ENCODE measurements at regions not wholly inside any gene's neighbourhood (a gene's known extent, or its start where the extent isn't known, plus 50 kb on each side); places are given as distances from the start of the nearest gene placed in this dataset.

GRCh38 chr11:131027491-131027890 lies 111.2 kb upstream of the SNX19 start:
- TF ChIP-seq, protein P1, sequence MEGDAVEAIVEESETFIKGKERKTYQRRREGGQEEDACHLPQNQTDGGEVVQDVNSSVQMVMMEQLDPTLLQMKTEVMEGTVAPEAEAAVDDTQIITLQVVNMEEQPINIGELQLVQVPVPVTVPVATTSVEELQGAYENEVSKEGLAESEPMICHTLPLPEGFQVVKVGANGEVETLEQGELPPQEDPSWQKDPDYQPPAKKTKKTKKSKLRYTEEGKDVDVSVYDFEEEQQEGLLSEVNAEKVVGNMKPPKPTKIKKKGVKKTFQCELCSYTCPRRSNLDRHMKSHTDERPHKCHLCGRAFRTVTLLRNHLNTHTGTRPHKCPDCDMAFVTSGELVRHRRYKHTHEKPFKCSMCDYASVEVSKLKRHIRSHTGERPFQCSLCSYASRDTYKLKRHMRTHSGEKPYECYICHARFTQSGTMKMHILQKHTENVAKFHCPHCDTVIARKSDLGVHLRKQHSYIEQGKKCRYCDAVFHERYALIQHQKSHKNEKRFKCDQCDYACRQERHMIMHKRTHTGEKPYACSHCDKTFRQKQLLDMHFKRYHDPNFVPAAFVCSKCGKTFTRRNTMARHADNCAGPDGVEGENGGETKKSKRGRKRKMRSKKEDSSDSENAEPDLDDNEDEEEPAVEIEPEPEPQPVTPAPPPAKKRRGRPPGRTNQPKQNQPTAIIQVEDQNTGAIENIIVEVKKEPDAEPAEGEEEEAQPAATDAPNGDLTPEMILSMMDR (IDR thresholded peaks at IDR 0.05; ENCODE audit: insufficient read depth, low read length): no peak
- no peak overlapping the region for H3K4me3 ChIP-seq (ENCODE audit: low read depth, low read length)
- peak; percentile 67 for DNase-seq (ENCODE audit: low read depth)

GRCh38 chr11:131033151-131033651 lies 116.9 kb upstream of the SNX19 start:
- DNase-seq (ENCODE audit: low read depth): peak; percentile 90
- TF ChIP-seq, protein P1 (IDR thresholded peaks at IDR 0.05; ENCODE audit: insufficient read depth, low read length): no peak
- no peak overlapping the region for H3K4me3 ChIP-seq (ENCODE audit: low read depth, low read length)

DNA sequence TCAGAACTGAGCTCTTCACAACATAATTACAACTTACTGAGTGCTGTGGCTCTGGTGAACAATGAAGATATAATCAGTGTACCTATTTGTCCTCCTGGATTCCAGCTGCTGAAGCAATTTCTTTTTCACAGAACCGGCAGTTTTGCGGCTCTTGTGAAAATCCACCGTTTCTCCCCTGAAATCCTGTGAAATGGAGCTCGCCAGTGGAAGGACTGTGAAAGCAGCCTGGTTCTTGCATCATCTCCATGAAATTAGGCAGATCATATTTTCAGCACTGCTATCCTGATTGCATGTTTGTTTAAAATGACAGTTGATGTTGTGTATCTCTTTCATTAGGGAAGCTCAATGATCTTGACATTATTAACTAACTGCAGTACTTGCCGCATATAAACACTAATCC lies 120.2 kb upstream of the SNX19 start:
- H3K4me3 ChIP-seq (ENCODE audit: low read depth, low read length): no peak overlapping the region
- peak; percentile 20 for DNase-seq (ENCODE audit: low read depth)
- TF ChIP-seq, protein P1 (IDR thresholded peaks at IDR 0.05; ENCODE audit: insufficient read depth, low read length): no peak

GRCh38 chr11:131037873-131038272 lies 121.6 kb upstream of the SNX19 start:
- TF ChIP-seq, protein P1 (IDR thresholded peaks at IDR 0.05; ENCODE audit: insufficient read depth, low read length): peak; percentile 6
- H3K4me3 ChIP-seq (ENCODE audit: low read depth, low read length): no peak overlapping the region
- DNase-seq (ENCODE audit: low read depth): no peak

- no peak for DNase-seq (ENCODE audit: low read depth)
- TF ChIP-seq, protein P1 (IDR thresholded peaks at IDR 0.05; ENCODE audit: insufficient read depth, low read length): no peak
- no peak overlapping the region for H3K4me3 ChIP-seq (ENCODE audit: low read depth, low read length)
Observed at GRCh38 chr11:131038597-131038996, 122.3 kb upstream of the SNX19 start.

DNA sequence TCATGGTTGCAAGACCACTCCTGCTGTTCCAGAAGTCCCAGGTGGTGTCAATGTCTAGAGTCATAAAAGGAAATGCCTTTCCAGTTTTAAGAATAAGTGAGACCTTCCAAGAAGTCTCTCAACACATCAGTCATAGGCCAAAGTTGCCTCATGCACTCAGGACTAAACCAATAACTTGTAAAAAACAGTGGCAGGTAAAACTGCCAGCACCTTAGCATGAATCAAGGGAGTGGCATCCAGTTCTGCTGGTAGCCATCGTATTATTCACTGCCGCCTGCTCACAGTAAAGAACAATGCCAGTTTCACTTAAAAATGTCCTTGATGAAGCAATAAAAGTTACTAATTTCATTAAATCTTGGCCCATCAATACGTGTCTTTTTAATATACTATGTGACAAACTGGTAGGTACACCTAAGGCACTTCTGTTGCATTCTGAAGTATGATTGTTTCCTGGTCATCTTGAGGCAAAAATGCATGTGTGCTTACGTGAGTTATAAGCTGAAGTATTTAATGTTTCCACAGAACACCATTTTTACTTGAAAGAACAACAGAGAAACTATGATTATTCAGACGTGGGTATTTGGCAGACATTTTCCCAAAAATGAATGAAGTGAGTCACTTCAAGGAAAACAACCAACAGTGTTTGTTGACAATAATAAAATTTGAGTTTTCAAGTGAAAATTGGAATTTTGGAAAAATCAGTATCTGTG lies 125.2 kb upstream of the SNX19 start:
- DNase-seq (ENCODE audit: low read depth): no peak
- TF ChIP-seq, protein P1 (IDR thresholded peaks at IDR 0.05; ENCODE audit: insufficient read depth, low read length): no peak
- no peak overlapping the region for H3K4me3 ChIP-seq (ENCODE audit: low read depth, low read length)

DNA sequence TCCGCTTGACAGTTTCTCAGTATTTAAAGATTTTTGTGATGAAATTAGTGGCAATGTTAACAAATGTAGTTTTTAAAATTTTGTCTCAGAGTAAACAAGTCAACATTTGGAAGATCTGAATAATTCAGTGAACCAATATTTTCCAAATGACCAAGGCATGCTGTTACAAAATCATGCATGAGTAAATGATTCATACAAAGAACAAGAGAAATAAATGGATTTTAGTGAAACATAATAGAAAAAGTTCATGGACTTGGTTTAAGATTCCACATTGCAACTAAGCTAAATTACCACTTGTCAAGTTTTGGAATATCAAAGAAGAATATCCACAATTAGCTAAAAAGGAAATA lies 125.7 kb upstream of the SNX19 start:
- H3K4me3 ChIP-seq (ENCODE audit: low read depth, low read length): no peak overlapping the region
- DNase-seq (ENCODE audit: low read depth): no peak
- TF ChIP-seq, protein P1 (IDR thresholded peaks at IDR 0.05; ENCODE audit: insufficient read depth, low read length): no peak
